Body of pancreas (tissue), 4 donors: ENCODE measurements at regions not wholly inside any gene's neighbourhood (a gene's known extent, or its start where the extent isn't known, plus 50 kb on each side); places are given as distances from the start of the nearest gene placed in this dataset.

ENCODE experiments used
- CTCF ChIP-seq, 7 experiments: fragments of 450-650 bp in 4 of 7; fragments of 200-600 bp in 3 of 7; sonication (generic) in 3 of 7; IDR thresholded peaks; one replicate each; pipeline ENCODE4 v1.5.1; 2016 to 2019; ENCODE audit warnings: antibody characterized with exemption in 7 of 7
- POLR2A ChIP-seq, 3 donors: fragments of 450-650 bp; IDR thresholded peaks; one replicate each; pipeline ENCODE4 v1.6.1; 2016; ENCODE audit warnings: antibody characterized with exemption in 3 of 3, mild to moderate bottlenecking in 2 of 3

- TF ChIP-seq POLR2A (IDR thresholded peaks at IDR 0.05) (no peak), CTCF (IDR thresholded peaks at IDR 0.05) (no peak)
Measured at GRCh38 chr10:58925381-58925780, 251.1 kb upstream of the PHYHIPL start.
